ENCODE measurements at regions not wholly inside any gene's neighbourhood (a gene's known extent, or its start where the extent isn't known, plus 50 kb on each side); places are given as distances from the start of the nearest gene placed in this dataset.

- TF ChIP-seq CTCF (IDR thresholded peaks at IDR 0.05): no peak
- no peaks in the 10 kb centered on the region for H3K4me1 Mint-ChIP-seq
- ATAC-seq (no peak), DNase-seq (no peak)
- H3K9me3 Mint-ChIP-seq: peaks cover 4 to 16% of the 10 kb centered on the region in 2 donors
- no peaks in the 10 kb centered on the region for H3K36me3 Mint-ChIP-seq
- no peak overlapping the region for H3K27ac Mint-ChIP-seq
- no peaks in the 10 kb centered on the region for H3K36me3 ChIP-seq (ENCODE audit: control insufficient read depth, insufficient read depth, low read length)
- intact Hi-C loops (cut with micrococcal nuclease): no loop called here
- H3K27ac ChIP-seq (ENCODE audit: low read length): no peak overlapping the region
- no peak overlapping the region for H3K4me3 Mint-ChIP-seq
- no peaks in the 10 kb centered on the region for H3K4me1 ChIP-seq (ENCODE audit: control insufficient read depth, insufficient read depth, low read length)
- no CpG with 5 or more reads among the region's 1 CpG for WGBS (ENCODE audit: insufficient coverage)
- no peaks in the 10 kb centered on the region for H3K27me3 ChIP-seq (ENCODE audit: control insufficient read depth, insufficient read depth, low read length)
- no peak overlapping the region for H3K4me3 ChIP-seq (ENCODE audit: low read length)
- H3K27me3 Mint-ChIP-seq (ENCODE audit: low read depth in 2 of 2): no peaks in the 10 kb centered on the region
- H3K9me3 ChIP-seq (ENCODE audit: control insufficient read depth, insufficient read depth, low read length): no peaks in the 10 kb centered on the region
Measured at GRCh38 chr5:136836093-136836492, 470.7 kb upstream of the TRPC7 start.

- TF ChIP-seq CTCF (IDR thresholded peaks at IDR 0.05): no peak
- intact Hi-C loops (cut with micrococcal nuclease): no loop called here
- Histone ChIP-seq H3K9me3 (ENCODE audit: control insufficient read depth, insufficient read depth, low read length) (no peaks in the 10 kb centered on the region), H3K4me1 (ENCODE audit: control insufficient read depth, insufficient read depth, low read length) (no peaks in the 10 kb centered on the region), H3K27me3 (ENCODE audit: control insufficient read depth, insufficient read depth, low read length) (no peaks in the 10 kb centered on the region), H3K4me3 (ENCODE audit: low read length) (no peak overlapping the region), H3K27ac (ENCODE audit: low read length) (no peak overlapping the region), H3K36me3 (ENCODE audit: control insufficient read depth, insufficient read depth, low read length) (no peaks in the 10 kb centered on the region)
- H3K4me3 Mint-ChIP-seq: no peak overlapping the region
- no peaks in the 10 kb centered on the region for H3K27me3 Mint-ChIP-seq (ENCODE audit: low read depth in 2 of 2)
- H3K36me3 Mint-ChIP-seq: no peaks in the 10 kb centered on the region
- WGBS (ENCODE audit: insufficient coverage): 100% methylated on average over 1 of the region's 1 CpG
- ATAC-seq: no peak
- H3K4me1 Mint-ChIP-seq: no peaks in the 10 kb centered on the region
- peaks cover 4 to 6% of the 10 kb centered on the region in 2 donors for H3K9me3 Mint-ChIP-seq
- no peak overlapping the region for H3K27ac Mint-ChIP-seq
- DNase-seq: no peak
Measured at GRCh38 chr5:136820848-136821247, 455.5 kb upstream of the TRPC7 start.

- Histone ChIP-seq H3K36me3 (ENCODE audit: control insufficient read depth, insufficient read depth, low read length) (no peaks in the 10 kb centered on the region), H3K9me3 (ENCODE audit: control insufficient read depth, insufficient read depth, low read length) (no peaks in the 10 kb centered on the region), H3K4me1 (ENCODE audit: control insufficient read depth, insufficient read depth, low read length) (no peaks in the 10 kb centered on the region), H3K27ac (ENCODE audit: low read length) (no peak overlapping the region), H3K4me3 (ENCODE audit: low read length) (no peak overlapping the region), H3K27me3 (ENCODE audit: control insufficient read depth, insufficient read depth, low read length) (no peaks in the 10 kb centered on the region)
- peaks cover 4 to 5% of the 10 kb centered on the region in 2 donors for H3K9me3 Mint-ChIP-seq
- no peak for TF ChIP-seq CTCF (IDR thresholded peaks at IDR 0.05)
- no peak overlapping the region for H3K4me3 Mint-ChIP-seq
- WGBS (ENCODE audit: insufficient coverage): 100% methylated on average over 1 of the region's 1 CpG
- H3K27me3 Mint-ChIP-seq (ENCODE audit: low read depth in 2 of 2): no peaks in the 10 kb centered on the region
- intact Hi-C loops (cut with micrococcal nuclease): no loop called here
- H3K36me3 Mint-ChIP-seq: no peaks in the 10 kb centered on the region
- no peak for DNase-seq
- ATAC-seq: no peak
- no peaks in the 10 kb centered on the region for H3K4me1 Mint-ChIP-seq
- no peak overlapping the region for H3K27ac Mint-ChIP-seq
Measured at GRCh38 chr5:136819526-136820302, 454.4 kb upstream of the TRPC7 start.

GRCh38 chr5:136816327-136816726, 451.0 kb upstream of the TRPC7 start:
- DNase-seq (no peak), ATAC-seq (no peak)
- no peak overlapping the region for H3K4me3 Mint-ChIP-seq
- no peaks in the 10 kb centered on the region for H3K4me1 Mint-ChIP-seq
- no peaks in the 10 kb centered on the region for H3K4me1 ChIP-seq (ENCODE audit: control insufficient read depth, insufficient read depth, low read length)
- no peaks in the 10 kb centered on the region for H3K27me3 ChIP-seq (ENCODE audit: control insufficient read depth, insufficient read depth, low read length)
- intact Hi-C loops (cut with micrococcal nuclease): no loop called here
- H3K27me3 Mint-ChIP-seq (ENCODE audit: low read depth in 2 of 2): no peaks in the 10 kb centered on the region
- H3K36me3 ChIP-seq (ENCODE audit: control insufficient read depth, insufficient read depth, low read length): no peaks in the 10 kb centered on the region
- 94% methylated on average over 2 of the region's 2 CpGs for WGBS (ENCODE audit: insufficient coverage)
- H3K9me3 Mint-ChIP-seq: peaks cover 7 to 8% of the 10 kb centered on the region in 2 donors
- H3K27ac Mint-ChIP-seq: no peak overlapping the region
- no peaks in the 10 kb centered on the region for H3K36me3 Mint-ChIP-seq
- H3K9me3 ChIP-seq (ENCODE audit: control insufficient read depth, insufficient read depth, low read length): no peaks in the 10 kb centered on the region
- no peak overlapping the region for H3K4me3 ChIP-seq (ENCODE audit: low read length)
- no peak overlapping the region for H3K27ac ChIP-seq (ENCODE audit: low read length)
- no peak for TF ChIP-seq CTCF (IDR thresholded peaks at IDR 0.05)

Measured in natural killer cell (primary cell).